ENCODE measurements at regions not wholly inside any gene's neighbourhood (a gene's known extent, or its start where the extent isn't known, plus 50 kb on each side); places are given as distances from the start of the nearest gene placed in this dataset.

DNA sequence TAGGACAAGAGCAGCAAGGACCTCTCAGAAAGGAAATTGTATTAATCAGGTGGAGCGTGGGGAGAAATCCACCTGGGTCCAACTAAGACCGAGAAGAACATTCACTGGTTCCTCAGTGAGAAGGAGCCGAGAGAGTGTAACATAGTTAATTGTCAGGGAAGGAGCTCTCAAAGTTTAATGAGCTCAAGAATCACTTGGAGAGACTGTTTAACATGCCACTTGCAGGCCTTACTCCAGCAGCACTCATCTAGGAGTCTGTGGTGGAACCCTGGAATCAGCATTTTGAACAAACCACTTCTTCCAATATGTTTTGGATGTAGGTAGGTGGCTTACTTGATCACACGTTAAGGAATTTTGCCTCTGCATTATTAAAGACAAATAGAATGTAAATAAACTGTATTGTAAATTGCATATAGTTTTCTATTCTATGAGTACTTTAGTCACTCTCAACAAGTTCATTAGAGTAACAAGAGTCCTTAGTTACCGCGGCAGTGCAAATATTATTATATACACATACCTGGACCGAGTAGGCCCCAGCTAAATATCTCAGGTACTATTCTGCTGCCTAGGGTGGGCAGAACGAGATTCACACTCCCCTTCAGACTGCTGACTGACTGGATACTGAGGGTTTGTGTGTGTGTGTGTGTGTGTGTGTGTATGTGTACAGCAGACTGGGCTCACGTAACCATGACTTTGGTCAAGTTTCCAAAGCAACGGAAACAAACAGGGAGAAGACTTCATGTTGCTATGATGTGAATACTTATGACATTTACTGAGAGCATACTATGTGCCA is 203.2 kb upstream of the USP24 start:
- TF ChIP-seq CTCF (conservative IDR thresholded peaks at IDR 0.05 in 1 of 2, IDR thresholded peaks at IDR 0.05 in 1 of 2; ENCODE audit: extremely low read depth in 1 of 2, insufficient read depth in 1 of 2, low read depth in 1 of 2, low read length in 2 of 2), result no peak
- TF ChIP-seq EZH2 (IDR thresholded peaks at IDR 0.05; ENCODE audit: borderline replicate concordance, low read length), result no peak

Measured in mammary epithelial cell (primary cell).